MCF 10A (cell line): ENCODE measurements at regions not wholly inside any gene's neighbourhood (a gene's known extent, or its start where the extent isn't known, plus 50 kb on each side); places are given as distances from the start of the nearest gene placed in this dataset.
A peak's percentile ranks its signal among the peaks of the same experiment; 100 is the strongest.

ENCODE experiments used
- BruUV-seq: library from RNA; stranded (reverse); fragments of 400-500 nt; replicated peaks from 2 replicates; lab custom pipeline; 2021; lab: Mats Ljungman, UMichigan
- CTCF ChIA-PET: fragments of 300-600 bp; sonication (Branson Sonifier 250); formaldehyde crosslinking; extraction: SDS; loops from one replicate; lab custom pipeline; 2021; ENCODE audit warnings: antibody characterized with exemption, inconsistent platforms; lab: Yijun Ruan, JAX
- POLR2A ChIA-PET: fragments of 300-600, 350-650 bp; sonication (Branson Sonifier 250); formaldehyde crosslinking; extraction: SDS; loops from one replicate; lab custom pipeline; 2020; ENCODE audit warnings: antibody characterized with exemption, inconsistent platforms; lab: Yijun Ruan, JAX
- DNase-seq: peaks from one replicate; pipeline ENCODE4 v3.0.0-alpha.2; 2018; ENCODE audit not compliant: unreplicated experiment
- H3K27ac Mint-ChIP-seq: one replicate; pipeline ENCODE4 v1.8.0; 2022; ENCODE audit warnings: mild to moderate bottlenecking, low read depth, mixed read lengths; ENCODE audit not compliant: unreplicated experiment
- H3K27me3 Mint-ChIP-seq: one replicate; pipeline ENCODE4 v1.8.0; 2022; ENCODE audit warnings: mixed read lengths; ENCODE audit not compliant: insufficient read depth, unreplicated experiment
- H3K36me3 Mint-ChIP-seq: one replicate; pipeline ENCODE4 v1.8.0; 2022; ENCODE audit warnings: mild to moderate bottlenecking, moderate library complexity, mixed read lengths; ENCODE audit not compliant: insufficient read depth, unreplicated experiment
- H3K4me1 Mint-ChIP-seq: one replicate; pipeline ENCODE4 v1.8.0; 2022; ENCODE audit warnings: mixed read lengths; ENCODE audit not compliant: insufficient read depth, unreplicated experiment
- H3K4me3 Mint-ChIP-seq: one replicate; pipeline ENCODE4 v1.8.0; 2022; ENCODE audit warnings: mild to moderate bottlenecking, moderate library complexity, mixed read lengths; ENCODE audit not compliant: unreplicated experiment
- H3K9me3 Mint-ChIP-seq: one replicate; pipeline ENCODE4 v1.8.0; 2022; ENCODE audit warnings: mixed read lengths; ENCODE audit not compliant: unreplicated experiment
- CTCF ChIP-seq: fragments of 200-600 bp; IDR thresholded peaks from one replicate; pipeline ENCODE4 v1.8.0; 2022; ENCODE audit warnings: antibody characterized with exemption, mild to moderate bottlenecking; ENCODE audit not compliant: unreplicated experiment
- intact Hi-C: fragments of 100-400 bp; cut with micrococcal nuclease; formaldehyde crosslinking; loops from 2 replicates; pipeline ENCODE4 v1.14.1; 2022

- CTCF ChIA-PET = no interaction called here
- BruUV-seq = no TSS peak
- H3K36me3 Mint-ChIP-seq = no peaks in the 10 kb centered on the region
These were observed 566.6 kb downstream of the PSAT1 start for GRCh38 chr9:78863531-78863930.

GRCh38 chr9:78865737-78866136 is 568.8 kb downstream of the PSAT1 start:
- intact Hi-C loops = loop anchor here (5.0 kb wide), 1 partner anchor 157 kb away; no protein-coding TSS in a partner anchor
- no peak for DNase-seq
- no peak overlapping the region for H3K4me3 Mint-ChIP-seq
- TF ChIP-seq CTCF = no peak
- H3K36me3 Mint-ChIP-seq = no peaks in the 10 kb centered on the region
- ChIA-PET CTCF (no interaction called here), POLR2A (interaction anchor here (0.9 to 2.2 kb wide), 5 partner anchors 25 to 300 kb away, joined by 3 to 7 read pairs (median 4); no protein-coding TSS in a partner anchor)
- BruUV-seq = no TSS peak
- no peak overlapping the region for H3K27ac Mint-ChIP-seq
- H3K9me3 Mint-ChIP-seq = peaks cover 7% of the 10 kb centered on the region
- no peaks in the 10 kb centered on the region for H3K27me3 Mint-ChIP-seq
- peaks cover 29% of the 10 kb centered on the region for H3K4me1 Mint-ChIP-seq

More at GRCh38 chr9:78863531-78863930, 566.6 kb downstream of the PSAT1 start:
- POLR2A ChIA-PET = interaction anchor here (0.6 to 1.6 kb wide), 5 partner anchors 8 to 473 kb away, joined by 3 to 4 read pairs (median 3); no protein-coding TSS in a partner anchor
- no peak overlapping the region for H3K27ac Mint-ChIP-seq
- H3K4me1 Mint-ChIP-seq = peaks cover 43% of the 10 kb centered on the region
- peaks cover 7% of the 10 kb centered on the region for H3K9me3 Mint-ChIP-seq
- intact Hi-C loops = no loop called here
- peak; percentile 45 for DNase-seq
- no peak overlapping the region for H3K4me3 Mint-ChIP-seq
- H3K27me3 Mint-ChIP-seq = no peaks in the 10 kb centered on the region
- no peak for TF ChIP-seq CTCF

- POLR2A ChIA-PET = interaction anchor here (0.5 to 2.2 kb wide), 9 partner anchors 24 to 464 kb away, joined by 3 to 7 read pairs (median 3); no protein-coding TSS in a partner anchor
- H3K4me1 Mint-ChIP-seq = peaks cover 31% of the 10 kb centered on the region
These were observed 569.5 kb downstream of the PSAT1 start for GRCh38 chr9:78866207-78867132.

More at GRCh38 chr9:78866207-78867132, 569.5 kb downstream of the PSAT1 start:
- H3K4me3 Mint-ChIP-seq = peak overlapping the region; percentile 11
- peak overlapping the region; percentile 41 for H3K27ac Mint-ChIP-seq
- CTCF ChIA-PET = interaction anchor here (0.6 to 1.1 kb wide), 5 partner anchors 23 to 646 kb away, joined by 3 to 6 read pairs (median 3); no protein-coding TSS in a partner anchor
- no peak for TF ChIP-seq CTCF
- BruUV-seq = no TSS peak
- intact Hi-C loops = loop anchor here (5.0 kb wide), 1 partner anchor 156 kb away; no protein-coding TSS in a partner anchor
- H3K27me3 Mint-ChIP-seq = no peaks in the 10 kb centered on the region
- peaks cover 7% of the 10 kb centered on the region for H3K9me3 Mint-ChIP-seq
- DNase-seq = peak; percentile 79
- H3K36me3 Mint-ChIP-seq = no peaks in the 10 kb centered on the region
